Thyroid gland (tissue), 4 donors: ENCODE measurements at regions not wholly inside any gene's neighbourhood (a gene's known extent, or its start where the extent isn't known, plus 50 kb on each side); places are given as distances from the start of the nearest gene placed in this dataset.

Experiments used
- DNase-seq, 2 donors: peaks; one replicate each; pipeline ENCODE4 v3.0.0-alpha.2; 2019
- H3K27ac ChIP-seq, 3 donors: fragments of 200-600 bp; sonication (generic); 1 replicate in 2 of 3; 2 replicates in 1 of 3; pipeline ENCODE4 v1.5.1; 2016 to 2019; ENCODE audit warnings: mild to moderate bottlenecking in 1 of 3, moderate library complexity in 1 of 3
- H3K27me3 ChIP-seq: fragments of 200-600 bp; sonication (generic); one replicate; pipeline ENCODE4 v1.5.1; 2019
- H3K36me3 ChIP-seq, 2 donors: fragments of 200-600 bp; sonication (generic); one replicate each; pipeline ENCODE4 v1.5.1; 2016 to 2019
- H3K4me1 ChIP-seq, 2 donors: fragments of 200-600 bp; sonication (generic); one replicate each; pipeline ENCODE4 v1.5.1; 2017 to 2019
- H3K4me3 ChIP-seq, 3 donors: fragments of 200-600 bp; sonication (generic); replicated peaks in 1 of 3; 1 replicate in 2 of 3; 2 replicates in 1 of 3; pipeline ENCODE4 v1.5.1; 2016; ENCODE audit warnings: mild to moderate bottlenecking in 1 of 3
- H3K9me3 ChIP-seq: fragments of 200-600 bp; sonication (generic); one replicate; pipeline ENCODE4 v1.5.1; 2017
- CTCF ChIP-seq, 6 experiments: fragments of 200-600 bp in 3 of 6; fragments of 450-650 bp in 3 of 6; sonication (generic) in 3 of 6; IDR thresholded peaks; one replicate each; pipeline ENCODE4 v1.5.1; 2016 to 2019; ENCODE audit warnings: antibody characterized with exemption in 6 of 6, mild to moderate bottlenecking in 2 of 6, inconsistent platforms in 1 of 6, moderate library complexity in 1 of 6
- POLR2A ChIP-seq, 2 donors: fragments of 450-650 bp; IDR thresholded peaks; one replicate each; pipeline ENCODE4 v1.6.1; 2017; ENCODE audit warnings: antibody characterized with exemption in 2 of 2, mild to moderate bottlenecking in 2 of 2, moderate library complexity in 1 of 2
- WGBS, 2 donors: methylation state at CpG; one replicate each; pipeline ENCODE4 v1.1.5; 2017; 5-methylcytosine and 5-hydroxymethylcytosine counted together
- intact Hi-C: fragments of 100-400 bp; cut with DNase I; formaldehyde crosslinking; loops from one replicate; pipeline ENCODE4 v1.15.1; 2023

GRCh38 chr21:22062472-22063139 is 1064.4 kb downstream of the NCAM2 start:
- DNase-seq, result no peak
- TF ChIP-seq POLR2A (IDR thresholded peaks at IDR 0.05), result no peak
- no peak for TF ChIP-seq CTCF (IDR thresholded peaks at IDR 0.05)
- intact Hi-C loops, result loop anchor here (10.0 kb wide), 1 partner anchor 62 kb away; no protein-coding TSS in a partner anchor
- Histone ChIP-seq H3K4me3 (no peak overlapping the region), H3K36me3 (no peaks in the 10 kb centered on the region), H3K27me3 (no peaks in the 10 kb centered on the region), H3K4me1 (no peaks in the 10 kb centered on the region), H3K27ac (no peak overlapping the region), H3K9me3 (no peaks in the 10 kb centered on the region)

- H3K36me3 ChIP-seq, result no peaks in the 10 kb centered on the region
- no peaks in the 10 kb centered on the region for H3K9me3 ChIP-seq
- H3K4me3 ChIP-seq, result no peak overlapping the region
- no peaks in the 10 kb centered on the region for H3K4me1 ChIP-seq
- TF ChIP-seq CTCF (IDR thresholded peaks at IDR 0.05) (no peak), POLR2A (IDR thresholded peaks at IDR 0.05) (no peak)
- no peak for DNase-seq
- H3K27me3 ChIP-seq, result no peaks in the 10 kb centered on the region
- no peak overlapping the region for H3K27ac ChIP-seq
- 73 to 77% methylated on average over 2 of the region's 2 CpGs for WGBS, 2 donors
- intact Hi-C loops, result loop anchor here (10.0 kb wide), 1 partner anchor 62 kb away; no protein-coding TSS in a partner anchor
These were observed 1064.9 kb downstream of the NCAM2 start for GRCh38 chr21:22063140-22063539.

GRCh38 chr21:22076471-22076870 is 1078.3 kb downstream of the NCAM2 start:
- Histone ChIP-seq H3K27ac (no peak overlapping the region), H3K4me1 (no peaks in the 10 kb centered on the region), H3K9me3 (no peaks in the 10 kb centered on the region), H3K36me3 (no peaks in the 10 kb centered on the region), H3K27me3 (no peaks in the 10 kb centered on the region), H3K4me3 (no peak overlapping the region)
- no peak for DNase-seq
- 70 to 75% methylated on average over 4 of the region's 4 CpGs for WGBS, 2 donors
- intact Hi-C loops, result no loop called here
- TF ChIP-seq CTCF (IDR thresholded peaks at IDR 0.05), result no peak
- TF ChIP-seq POLR2A (IDR thresholded peaks at IDR 0.05), result no peak

- TF ChIP-seq CTCF (IDR thresholded peaks at IDR 0.05) (no peak), POLR2A (IDR thresholded peaks at IDR 0.05) (no peak)
- no peaks in the 10 kb centered on the region for H3K27me3 ChIP-seq
- H3K4me3 ChIP-seq, result no peak overlapping the region
- no peaks in the 10 kb centered on the region for H3K9me3 ChIP-seq
- no peak overlapping the region for H3K27ac ChIP-seq
- H3K36me3 ChIP-seq, result no peaks in the 10 kb centered on the region
- H3K4me1 ChIP-seq, result no peaks in the 10 kb centered on the region
- WGBS, 2 donors, result 80 to 86% methylated on average over 3 of the region's 3 CpGs
- DNase-seq, result no peak
- intact Hi-C loops, result no loop called here
These were observed 1085.7 kb downstream of the NCAM2 start for GRCh38 chr21:22083899-22084298.

GRCh38 chr21:22096314-22096713 is 1098.1 kb downstream of the NCAM2 start:
- H3K36me3 ChIP-seq, result no peaks in the 10 kb centered on the region
- no peak overlapping the region for H3K27ac ChIP-seq
- H3K4me1 ChIP-seq, result no peaks in the 10 kb centered on the region
- no peak overlapping the region for H3K4me3 ChIP-seq
- TF ChIP-seq POLR2A (IDR thresholded peaks at IDR 0.05) (no peak), CTCF (IDR thresholded peaks at IDR 0.05) (no peak)
- no peaks in the 10 kb centered on the region for H3K27me3 ChIP-seq
- intact Hi-C loops, result no loop called here
- H3K9me3 ChIP-seq, result no peaks in the 10 kb centered on the region
- 76 to 84% methylated on average over 1 of the region's 1 CpG for WGBS, 2 donors
- no peak for DNase-seq
